Lower leg skin (tissue), 4 donors: ENCODE measurements at regions not wholly inside any gene's neighbourhood (a gene's known extent, or its start where the extent isn't known, plus 50 kb on each side); places are given as distances from the start of the nearest gene placed in this dataset.

ENCODE experiments used
- DNase-seq, 2 donors: peaks; one replicate each; pipeline ENCODE4 v3.0.0-alpha.2; 2019; ENCODE audit warnings: low spot score in 2 of 2
- H3K4me3 ChIP-seq: fragments of 200-600 bp; sonication (generic); 2 replicates; pipeline ENCODE4 v1.5.1; 2017; ENCODE audit warnings: mild to moderate bottlenecking, low read depth; ENCODE audit not compliant: poor library complexity, severe bottlenecking
- POLR2A ChIP-seq, 2 donors: fragments of 450-650 bp; IDR thresholded peaks; one replicate each; pipeline ENCODE4 v1.6.1; 2016 to 2017; ENCODE audit warnings: antibody characterized with exemption in 2 of 2, mild to moderate bottlenecking in 1 of 2, moderate library complexity in 1 of 2
- WGBS, 2 donors: methylation state at CpG; one replicate each; pipeline ENCODE4 v1.1.5; 2018; 5-methylcytosine and 5-hydroxymethylcytosine counted together
- intact Hi-C: fragments of 100-400 bp; cut with DNase I; formaldehyde crosslinking; loops from one replicate; pipeline ENCODE4 v1.15.0; 2023; ENCODE audit warnings: low total_unique reads
- TF ChIP-seq, protein P1 (sequence below), 3 donors: fragments of 450-650 bp; IDR thresholded peaks; one replicate each; pipeline ENCODE4 v1.5.1; 2016; ENCODE audit warnings: antibody characterized with exemption in 3 of 3, mild to moderate bottlenecking in 3 of 3, moderate library complexity in 2 of 3

DNA sequence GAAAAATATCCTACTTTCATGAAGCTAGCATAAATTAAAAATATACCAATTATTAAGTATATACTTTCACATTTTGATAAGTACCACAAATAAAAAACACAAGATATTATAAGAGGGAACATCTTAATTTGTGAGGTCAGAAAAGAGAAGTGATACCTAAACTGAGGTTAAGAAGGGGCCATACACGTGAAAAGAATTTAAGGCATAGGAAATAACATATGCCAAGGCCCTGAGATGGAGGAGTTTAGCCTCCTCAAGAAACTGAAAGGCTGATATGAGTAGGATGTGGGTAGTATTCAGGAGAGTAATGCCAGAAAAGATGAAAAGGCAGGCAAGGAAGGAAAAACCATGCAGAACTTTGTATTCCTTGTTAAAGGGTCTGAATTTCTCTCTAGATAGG is 116.6 kb upstream of the HTR1E start:
- intact Hi-C loops = no loop called here
- 12 to 29% methylated on average over 1 of the region's 1 CpG for WGBS, 2 donors
- H3K4me3 ChIP-seq = no peak overlapping the region
- no peak for DNase-seq
- TF ChIP-seq, protein P1, sequence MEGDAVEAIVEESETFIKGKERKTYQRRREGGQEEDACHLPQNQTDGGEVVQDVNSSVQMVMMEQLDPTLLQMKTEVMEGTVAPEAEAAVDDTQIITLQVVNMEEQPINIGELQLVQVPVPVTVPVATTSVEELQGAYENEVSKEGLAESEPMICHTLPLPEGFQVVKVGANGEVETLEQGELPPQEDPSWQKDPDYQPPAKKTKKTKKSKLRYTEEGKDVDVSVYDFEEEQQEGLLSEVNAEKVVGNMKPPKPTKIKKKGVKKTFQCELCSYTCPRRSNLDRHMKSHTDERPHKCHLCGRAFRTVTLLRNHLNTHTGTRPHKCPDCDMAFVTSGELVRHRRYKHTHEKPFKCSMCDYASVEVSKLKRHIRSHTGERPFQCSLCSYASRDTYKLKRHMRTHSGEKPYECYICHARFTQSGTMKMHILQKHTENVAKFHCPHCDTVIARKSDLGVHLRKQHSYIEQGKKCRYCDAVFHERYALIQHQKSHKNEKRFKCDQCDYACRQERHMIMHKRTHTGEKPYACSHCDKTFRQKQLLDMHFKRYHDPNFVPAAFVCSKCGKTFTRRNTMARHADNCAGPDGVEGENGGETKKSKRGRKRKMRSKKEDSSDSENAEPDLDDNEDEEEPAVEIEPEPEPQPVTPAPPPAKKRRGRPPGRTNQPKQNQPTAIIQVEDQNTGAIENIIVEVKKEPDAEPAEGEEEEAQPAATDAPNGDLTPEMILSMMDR (IDR thresholded peaks at IDR 0.05) = no peak
- TF ChIP-seq POLR2A (IDR thresholded peaks at IDR 0.05) = no peak

DNA sequence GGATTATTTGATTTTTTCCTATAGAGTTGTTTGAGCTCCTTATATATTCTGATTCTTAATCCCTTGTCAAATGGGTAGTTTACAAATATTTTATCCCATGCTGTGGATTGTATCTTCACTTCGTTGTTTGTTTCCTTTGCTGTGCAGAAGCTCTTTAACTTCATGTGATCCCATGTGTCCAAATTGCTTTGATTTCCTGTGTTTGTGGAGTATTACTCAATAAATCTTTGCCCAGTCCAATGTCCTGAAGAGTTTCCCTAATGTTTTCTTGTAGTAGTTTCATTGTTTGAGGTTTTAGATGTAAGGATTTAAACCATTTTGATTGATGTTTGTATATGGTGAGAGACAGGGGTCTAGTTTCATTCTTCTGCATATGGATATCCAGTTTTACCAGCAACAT is 143.7 kb upstream of the HTR1E start:
- 68 to 75% methylated on average over 1 of the region's 1 CpG for WGBS, 2 donors
- intact Hi-C loops = no loop called here

DNA sequence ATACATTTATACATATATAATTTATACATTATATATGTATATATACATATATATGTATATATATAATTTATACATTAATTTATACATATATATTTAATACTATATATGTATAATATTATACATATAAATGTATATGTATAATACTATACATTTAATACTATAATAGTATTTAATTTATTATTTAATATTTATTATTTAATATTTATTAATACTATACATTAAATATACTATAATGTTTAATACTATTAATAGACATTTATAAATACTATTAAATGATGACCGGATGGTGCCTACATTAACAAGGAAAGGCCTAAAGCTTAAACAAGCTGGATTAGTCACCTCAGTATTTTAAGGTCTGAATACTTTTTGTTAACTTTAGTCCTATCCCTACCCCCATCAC is 145.9 kb upstream of the HTR1E start:
- TF ChIP-seq POLR2A (IDR thresholded peaks at IDR 0.05) = no peak
- TF ChIP-seq, protein P1 (IDR thresholded peaks at IDR 0.05) = no peak
- DNase-seq = no peak
- intact Hi-C loops = no loop called here
- H3K4me3 ChIP-seq = no peak overlapping the region
- WGBS, 2 donors = 85 to 92% methylated on average over 1 of the region's 1 CpG

More for the DNA sequence above, 143.7 kb upstream of the HTR1E start:
- no peak for DNase-seq
- H3K4me3 ChIP-seq = no peak overlapping the region
- TF ChIP-seq POLR2A (IDR thresholded peaks at IDR 0.05) = no peak
- TF ChIP-seq, protein P1 (IDR thresholded peaks at IDR 0.05) = no peak

DNA sequence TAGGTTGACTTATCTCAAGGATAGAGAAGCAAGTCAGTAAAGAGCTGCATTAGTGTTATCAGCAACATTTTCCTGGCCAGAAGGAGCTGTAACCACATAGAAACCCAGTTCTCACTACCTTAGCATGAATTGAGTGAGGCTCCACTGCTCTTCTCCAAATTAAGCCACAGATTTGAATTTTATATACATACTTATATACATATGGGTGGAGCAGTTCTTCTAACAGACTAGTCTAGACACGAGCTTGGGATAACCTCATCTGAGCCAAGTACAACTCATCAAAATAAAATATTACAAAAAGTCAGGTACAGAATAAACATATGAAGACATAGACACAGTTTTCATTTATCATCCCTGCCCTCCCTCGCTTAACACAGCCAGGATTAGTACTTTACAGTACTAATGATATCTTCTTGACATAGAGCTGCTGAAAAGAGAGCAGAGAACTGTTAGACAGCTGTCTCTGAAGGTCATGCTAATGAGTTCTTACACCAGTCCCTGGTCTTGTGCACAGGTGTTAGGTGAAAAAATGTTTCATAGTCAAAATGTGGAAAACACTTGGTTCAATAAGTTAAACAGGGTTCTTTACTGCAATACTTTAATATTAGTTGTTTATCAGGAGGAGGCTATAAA is 147.4 kb upstream of the HTR1E start:
- 35 to 37% methylated on average over 2 of the region's 2 CpGs for WGBS, 2 donors
- TF ChIP-seq POLR2A (IDR thresholded peaks at IDR 0.05) = no peak
- TF ChIP-seq, protein P1 (IDR thresholded peaks at IDR 0.05) = no peak
- intact Hi-C loops = no loop called here
- DNase-seq = no peak
- no peak overlapping the region for H3K4me3 ChIP-seq

DNA sequence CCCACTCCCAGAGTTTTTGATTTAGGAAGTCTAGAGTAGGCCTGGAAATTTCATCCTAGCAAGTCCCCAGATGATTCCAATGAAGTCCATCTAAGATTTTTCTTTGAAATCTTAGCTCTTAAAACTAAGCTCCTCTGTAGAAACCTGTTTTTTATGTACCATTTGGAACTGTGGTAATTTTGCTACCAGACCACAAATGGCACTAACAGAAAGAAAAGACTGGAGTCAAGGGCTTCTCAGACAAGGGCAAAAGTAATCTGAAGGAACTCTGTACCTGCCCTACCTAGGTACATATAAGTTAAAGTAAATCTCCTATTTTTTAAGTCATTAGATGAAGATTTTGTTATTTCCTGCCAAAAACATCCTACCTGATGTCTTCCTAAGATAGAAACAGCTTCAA is 155.0 kb upstream of the HTR1E start:
- intact Hi-C loops = no loop called here
- DNase-seq = no peak
- H3K4me3 ChIP-seq = no peak overlapping the region
- TF ChIP-seq, protein P1 (IDR thresholded peaks at IDR 0.05) = no peak
- no peak for TF ChIP-seq POLR2A (IDR thresholded peaks at IDR 0.05)

DNA sequence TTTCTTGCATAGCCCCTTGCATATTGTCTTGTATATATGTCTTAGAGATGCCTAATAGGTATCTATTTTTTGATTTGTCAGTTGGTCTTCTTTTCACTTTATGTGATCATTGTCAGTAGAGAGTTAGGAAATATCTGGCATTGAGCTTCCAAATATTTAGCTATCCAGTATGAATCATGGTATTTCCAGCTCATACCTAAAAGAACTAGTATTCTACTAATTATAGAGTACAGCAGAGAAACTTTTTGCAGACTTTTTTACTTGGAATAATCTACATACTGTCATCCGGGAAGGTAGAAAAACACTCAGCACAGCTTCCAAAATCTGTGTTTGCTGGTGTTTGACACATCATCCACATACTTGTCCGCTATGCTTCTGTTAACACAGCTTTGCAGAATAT is 156.4 kb upstream of the HTR1E start:
- WGBS, 2 donors = 72 to 84% methylated on average over 2 of the region's 2 CpGs
- DNase-seq = no peak

More for the DNA sequence above, 156.4 kb upstream of the HTR1E start:
- intact Hi-C loops = no loop called here
- TF ChIP-seq POLR2A (IDR thresholded peaks at IDR 0.05) = no peak
- TF ChIP-seq, protein P1 (IDR thresholded peaks at IDR 0.05) = no peak
- no peak overlapping the region for H3K4me3 ChIP-seq
